T-helper 2 cell treated with Interferon-gamma antibody and Interleukin-4, amounts not matched to agents 100 ng/mL and 5 ng/mL, for 36 hours (primary cell): ENCODE measurements at regions not wholly inside any gene's neighbourhood (a gene's known extent, or its start where the extent isn't known, plus 50 kb on each side); places are given as distances from the start of the nearest gene placed in this dataset.

ENCODE experiments used
- intact Hi-C: fragments of 100-400 bp; cut with micrococcal nuclease; formaldehyde crosslinking; loops from one replicate; pipeline ENCODE4 v1.15.1; 2023

DNA sequence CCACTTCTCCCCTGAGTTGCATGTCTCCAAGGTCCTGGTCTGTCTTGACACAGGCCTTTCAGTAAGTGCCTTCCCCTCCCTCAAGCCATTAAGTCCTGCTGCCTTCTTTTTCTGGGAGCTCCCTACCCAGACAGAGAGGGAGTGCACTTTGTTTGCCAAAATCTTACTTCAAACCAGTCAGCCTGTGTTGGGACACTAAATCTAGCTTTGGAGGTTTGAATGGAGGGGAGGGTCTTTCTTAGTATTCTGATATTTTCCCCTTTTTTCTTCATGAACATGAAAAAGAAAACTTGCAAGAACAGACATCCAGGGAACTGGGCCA, 170.7 kb upstream of the PMEPA1 start:
- intact Hi-C loops: no loop called here

DNA sequence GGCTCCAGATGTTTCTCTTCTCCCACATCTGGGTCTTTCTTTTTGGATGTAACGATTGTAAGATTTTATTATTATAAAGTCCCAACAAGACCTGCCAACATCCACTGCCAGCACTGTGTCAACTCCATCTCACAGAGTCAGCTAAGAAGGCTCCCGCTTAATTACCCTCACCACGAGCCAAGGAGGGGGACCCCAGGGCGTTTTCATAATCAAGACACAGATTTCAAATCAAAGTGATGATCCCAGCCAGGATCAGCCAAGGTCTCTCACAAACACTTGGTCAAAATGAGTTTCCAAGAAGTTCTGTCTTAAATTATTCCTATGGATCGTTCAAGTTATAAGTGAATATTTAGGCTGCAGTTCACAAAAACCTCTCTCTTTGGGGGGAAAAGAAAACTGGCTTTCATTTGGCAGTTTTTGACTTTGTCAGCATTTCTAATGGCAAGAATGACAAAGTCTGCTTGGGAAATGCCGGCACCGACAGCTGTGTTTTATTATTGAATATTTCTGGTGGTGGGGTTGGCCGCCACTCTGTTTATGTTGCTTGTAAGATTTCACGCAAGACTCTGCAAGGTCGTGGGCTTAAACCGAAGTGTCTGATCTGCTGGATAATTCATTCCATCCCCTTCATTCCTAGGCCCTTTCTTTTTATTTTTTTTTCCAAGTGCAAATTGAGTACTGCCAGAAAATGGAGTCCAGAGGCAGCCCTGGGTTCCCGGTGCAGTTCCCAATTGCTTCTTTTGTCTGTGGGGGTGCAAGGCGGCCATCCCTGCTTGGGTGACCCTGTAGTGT, 170.2 kb upstream of the PMEPA1 start:
- intact Hi-C loops: no loop called here

DNA sequence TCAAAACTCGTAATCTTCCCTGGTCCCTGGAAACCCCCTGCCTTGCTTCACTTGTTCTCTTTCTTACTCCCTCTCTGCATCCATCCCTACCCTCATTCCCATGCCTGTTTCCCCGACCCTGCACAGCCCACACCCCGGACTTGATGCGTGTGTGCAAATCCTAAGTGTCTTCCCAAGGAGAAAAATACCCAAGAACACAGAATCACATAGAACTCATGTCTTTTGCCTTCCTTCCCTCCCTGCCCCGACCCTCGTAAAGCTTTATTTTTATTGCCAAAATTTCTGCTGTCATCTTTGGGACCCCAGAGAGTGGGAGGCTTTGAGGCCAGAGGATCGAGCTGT, 169.6 kb upstream of the PMEPA1 start:
- intact Hi-C loops: no loop called here

DNA sequence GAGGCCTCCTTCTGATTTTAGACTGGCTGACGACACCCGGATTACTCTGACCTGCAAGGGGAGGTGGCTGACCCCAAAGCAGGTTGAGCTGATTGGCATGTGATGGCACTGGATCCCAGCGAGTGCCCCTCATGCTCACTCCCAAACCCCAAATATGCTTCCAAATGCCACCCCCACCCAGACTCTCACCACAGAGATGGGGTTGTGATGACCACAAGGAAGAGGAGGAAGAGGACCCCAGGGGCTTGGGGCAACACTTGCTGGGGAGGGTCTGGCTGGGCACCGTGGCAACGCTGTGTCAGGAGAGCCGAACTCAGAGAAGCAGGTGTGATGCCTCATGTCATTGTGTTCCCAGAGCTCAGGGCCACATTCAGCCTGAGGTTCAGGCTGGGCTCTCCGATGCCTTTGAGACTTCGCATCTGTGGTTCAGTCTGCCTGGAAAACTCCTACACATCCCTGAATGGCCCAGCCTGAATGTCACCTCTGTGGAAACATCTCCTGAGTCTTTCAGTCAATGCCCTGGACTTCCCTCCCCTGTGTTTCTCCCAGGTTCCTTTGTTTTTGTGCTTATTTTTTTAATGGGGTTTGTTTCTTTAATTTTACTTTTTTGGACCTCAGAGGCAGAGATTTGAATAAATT, 169.1 kb upstream of the PMEPA1 start:
- intact Hi-C loops: no loop called here

DNA sequence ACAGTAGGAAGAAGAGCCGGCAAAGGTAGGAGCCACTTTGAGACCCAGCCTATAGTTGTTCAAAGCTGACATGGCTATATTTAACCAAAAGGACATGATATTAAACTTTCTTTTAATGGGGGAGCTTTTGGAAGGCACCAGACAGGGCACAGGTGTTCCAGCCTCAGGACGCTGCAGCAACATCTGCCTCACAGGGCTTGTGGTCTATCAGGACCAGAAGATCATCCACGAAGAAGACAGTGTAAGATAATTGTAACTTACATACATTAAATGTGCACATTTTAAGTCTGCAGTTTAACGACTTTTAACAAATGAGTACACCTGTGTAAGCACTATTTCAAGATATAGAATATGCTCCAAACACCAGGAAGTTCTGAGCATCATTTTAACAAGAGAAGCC, 168.2 kb upstream of the PMEPA1 start:
- intact Hi-C loops: no loop called here

DNA sequence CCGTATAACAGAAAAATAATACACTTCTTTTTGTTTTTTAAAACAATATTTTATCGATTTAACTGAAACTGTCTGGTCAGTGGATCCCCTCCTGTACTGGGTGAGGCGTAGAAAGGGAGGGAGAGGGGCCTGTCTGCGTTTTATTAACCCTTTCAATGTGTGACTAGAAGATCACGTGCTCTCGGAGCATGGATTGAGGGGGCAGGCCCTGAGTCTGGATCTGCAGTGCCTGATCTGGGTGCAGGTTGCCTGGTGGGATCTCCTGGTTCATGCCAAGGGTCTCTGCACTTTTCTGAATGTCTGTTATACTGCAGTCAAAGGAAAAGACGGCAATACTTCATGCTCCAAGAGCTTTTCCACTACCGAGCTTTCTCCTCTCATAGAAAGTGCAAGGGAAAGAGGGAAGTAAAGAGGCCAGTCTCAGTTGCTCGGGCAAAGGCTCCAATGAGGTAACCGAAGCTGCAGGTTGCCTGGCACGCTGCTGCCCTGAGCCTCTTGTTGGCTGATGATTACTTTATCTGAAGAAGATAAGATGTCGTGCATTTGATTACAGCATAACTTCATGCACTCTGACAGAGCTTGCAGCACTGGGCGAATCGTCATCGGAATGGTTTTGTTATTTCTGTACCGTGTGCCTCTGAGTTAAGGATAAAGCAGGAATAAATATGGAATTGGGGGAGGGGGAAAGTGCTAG, 167.5 kb upstream of the PMEPA1 start:
- intact Hi-C loops: no loop called here

DNA sequence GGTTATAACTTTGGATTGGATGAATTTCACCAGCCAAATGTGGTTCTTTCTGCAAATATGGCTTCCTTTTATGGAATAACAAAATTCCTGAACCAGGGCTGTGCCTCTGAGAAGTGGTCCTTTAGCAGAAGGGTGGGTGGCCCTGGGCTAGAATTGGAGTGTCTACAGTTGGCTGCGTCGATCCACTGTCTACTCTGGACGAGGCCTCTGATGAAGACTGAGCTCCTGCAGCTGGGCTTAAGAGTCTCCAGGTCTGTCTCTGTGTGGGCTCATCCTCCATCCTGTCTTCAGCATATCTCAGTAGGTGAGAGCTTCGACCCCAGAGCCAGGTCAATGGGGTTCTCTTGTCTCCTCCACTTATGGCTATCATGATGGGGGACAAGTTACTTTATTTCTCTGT, 166.3 kb upstream of the PMEPA1 start:
- intact Hi-C loops: no loop called here

DNA sequence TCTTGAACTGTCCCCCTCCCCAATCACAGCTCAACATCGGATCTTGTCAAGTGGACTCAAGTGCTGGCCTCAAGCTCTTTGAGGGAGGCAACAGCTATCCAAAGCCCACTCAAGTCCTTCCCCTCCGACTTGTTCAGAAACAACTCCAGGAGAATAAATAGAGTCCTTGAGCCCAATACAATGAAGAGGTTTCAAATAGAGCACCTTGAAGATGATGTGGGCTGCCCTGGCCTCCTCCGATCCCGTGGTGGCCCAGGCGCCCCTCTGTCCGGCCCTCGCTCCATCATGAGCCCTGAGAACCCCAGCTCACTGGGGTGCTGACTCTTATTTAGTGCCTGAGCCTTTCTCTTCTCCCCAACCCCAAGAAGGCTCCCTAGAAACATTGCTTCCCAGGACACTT, 164.3 kb upstream of the PMEPA1 start:
- intact Hi-C loops: no loop called here

DNA sequence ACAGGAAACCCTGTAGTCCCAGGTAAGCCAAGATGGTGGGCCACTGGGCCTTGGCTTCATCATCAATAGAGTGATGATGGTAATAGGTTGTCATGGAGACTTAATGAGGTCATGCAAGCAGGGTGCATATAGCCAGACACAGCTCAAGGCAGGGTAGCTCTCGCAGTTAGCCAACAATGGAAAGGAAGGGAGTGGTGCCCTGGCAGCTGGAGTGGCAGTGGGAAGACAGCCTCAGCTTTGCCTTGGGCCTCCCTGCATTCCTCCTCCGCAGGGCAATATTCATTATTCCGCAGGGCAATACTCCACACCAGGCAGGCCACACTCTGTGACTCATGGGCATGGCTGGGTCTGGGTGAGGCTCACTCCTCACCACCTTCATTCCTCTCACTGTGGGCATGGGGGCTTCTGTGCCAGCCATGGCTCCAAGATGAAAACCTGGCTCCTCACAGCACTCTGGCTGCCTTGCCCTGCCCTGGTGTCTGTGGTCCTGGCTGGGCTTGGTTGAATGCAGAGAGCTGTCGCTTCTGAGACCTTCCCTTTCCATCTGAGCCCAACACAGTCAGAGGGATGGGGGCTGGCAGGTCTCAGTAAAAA, 163.1 kb upstream of the PMEPA1 start:
- intact Hi-C loops: no loop called here

DNA sequence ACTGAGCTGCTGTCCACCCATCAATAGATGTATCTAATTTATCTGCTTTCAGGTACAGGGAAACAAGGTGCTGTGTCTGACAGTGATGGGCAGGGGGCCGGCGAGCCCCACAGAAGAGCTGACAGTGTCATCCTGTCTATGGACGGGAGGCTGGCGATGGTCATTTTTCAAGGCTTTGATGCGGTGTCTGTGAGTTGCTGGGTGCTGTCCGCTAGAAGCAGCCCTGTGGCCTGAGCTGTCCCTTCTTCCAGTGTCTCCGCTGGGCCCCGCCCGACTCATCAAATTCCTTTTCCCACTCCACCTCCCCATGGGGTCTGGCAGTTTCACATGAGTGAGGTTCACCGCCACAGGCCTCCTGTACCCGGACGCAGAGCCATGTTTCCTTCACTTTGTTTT, 161.4 kb upstream of the PMEPA1 start:
- intact Hi-C loops: no loop called here

DNA sequence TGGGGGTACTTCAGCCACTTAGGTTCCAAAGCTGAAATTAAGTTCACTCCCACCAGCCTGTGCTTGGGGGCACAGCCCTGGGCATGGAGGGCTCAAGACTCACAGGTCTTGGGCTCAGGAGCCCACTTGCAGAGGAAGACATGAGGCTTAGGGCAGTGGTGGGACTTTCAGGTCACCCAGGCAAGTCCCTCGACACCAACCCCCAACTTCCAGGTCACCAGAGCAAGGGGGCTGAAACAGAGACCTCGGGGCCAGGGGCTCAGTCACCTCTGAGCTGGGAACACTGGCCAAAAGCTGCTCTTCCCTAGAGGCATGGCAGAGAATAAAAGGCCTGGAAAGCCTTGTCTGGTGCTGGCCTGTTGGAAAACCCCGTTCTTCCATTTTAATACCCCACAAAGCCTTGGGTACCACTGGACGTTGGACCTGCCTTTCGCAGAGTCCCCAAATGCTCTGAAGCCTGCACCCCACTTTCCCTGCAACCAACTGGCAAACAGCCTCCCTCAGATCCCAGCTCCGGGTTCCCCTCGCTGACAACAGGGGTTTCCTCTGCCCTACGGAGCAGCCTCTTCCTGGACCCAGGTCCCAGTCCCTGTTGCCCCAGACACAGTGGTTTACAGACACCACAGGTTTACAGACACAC, 160.9 kb upstream of the PMEPA1 start:
- intact Hi-C loops: no loop called here

DNA sequence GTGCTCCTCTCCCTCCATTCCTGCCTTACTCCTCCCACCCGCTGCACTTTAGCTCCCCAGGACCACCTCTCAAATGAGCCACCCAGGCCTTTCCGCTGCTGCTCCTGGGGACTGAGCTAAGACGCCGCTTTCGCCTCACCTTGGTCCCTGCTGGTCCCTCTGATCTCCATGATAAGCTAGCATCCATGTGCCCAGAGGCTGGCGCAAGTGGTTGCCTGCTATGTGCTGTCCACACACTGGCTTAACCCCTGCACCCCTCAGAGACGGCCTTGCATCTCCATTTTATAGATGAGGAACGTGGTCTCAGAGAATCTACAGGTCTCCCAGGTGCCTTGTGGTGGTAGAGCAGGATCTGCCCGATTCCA, 160.1 kb upstream of the PMEPA1 start:
- intact Hi-C loops: no loop called here

DNA sequence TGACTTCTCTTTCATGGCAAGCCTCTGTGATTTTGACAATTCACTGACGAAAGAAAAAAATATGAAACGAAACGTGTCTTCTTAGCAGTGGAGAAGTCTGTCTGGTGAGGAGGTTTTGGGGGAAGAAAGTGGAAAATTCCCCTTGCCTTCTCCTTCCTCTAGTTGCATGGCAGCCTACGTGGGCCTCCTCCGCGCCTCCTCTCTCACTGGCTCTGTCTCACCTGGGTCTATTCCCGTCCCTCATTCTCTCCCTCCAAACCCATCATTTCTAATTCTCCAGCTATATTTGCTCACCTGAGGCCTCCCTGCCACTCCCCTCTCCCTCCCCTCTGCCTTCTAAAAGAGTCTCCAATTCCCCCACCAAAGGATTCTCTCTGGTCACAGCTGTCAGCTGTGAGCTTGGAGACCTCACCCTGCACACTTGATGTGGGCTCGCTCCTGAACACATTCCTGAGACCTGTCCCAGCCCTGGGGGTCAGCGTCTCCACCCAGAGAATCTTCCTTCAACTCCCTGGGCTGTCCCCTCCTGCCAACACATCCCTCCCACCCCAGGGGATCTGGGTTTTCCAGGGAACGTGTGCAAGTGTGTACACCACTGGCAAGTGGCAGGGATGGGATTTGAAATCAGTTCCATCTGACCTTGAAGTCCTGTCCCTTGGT, 159.6 kb upstream of the PMEPA1 start:
- intact Hi-C loops: no loop called here

DNA sequence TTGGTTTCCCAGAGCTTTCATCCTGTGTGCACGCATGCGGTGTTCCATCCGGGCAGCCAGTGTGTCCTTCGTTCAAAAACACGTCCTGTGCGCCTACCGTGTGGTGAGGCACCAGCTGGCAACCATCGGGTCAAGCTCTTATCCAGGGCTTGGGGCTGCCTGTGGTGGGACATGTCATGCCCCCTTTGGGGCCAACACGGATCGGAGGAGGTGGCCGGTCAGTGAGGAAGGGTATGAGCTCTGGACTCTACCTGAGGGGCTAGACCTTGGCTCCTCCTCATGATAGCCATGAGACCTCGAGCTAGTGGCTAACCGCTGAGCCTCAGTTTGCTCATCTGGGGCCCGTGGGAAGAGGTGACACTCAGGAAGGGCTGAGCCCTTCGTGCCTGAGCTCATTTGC, 158.5 kb upstream of the PMEPA1 start:
- intact Hi-C loops: no loop called here

DNA sequence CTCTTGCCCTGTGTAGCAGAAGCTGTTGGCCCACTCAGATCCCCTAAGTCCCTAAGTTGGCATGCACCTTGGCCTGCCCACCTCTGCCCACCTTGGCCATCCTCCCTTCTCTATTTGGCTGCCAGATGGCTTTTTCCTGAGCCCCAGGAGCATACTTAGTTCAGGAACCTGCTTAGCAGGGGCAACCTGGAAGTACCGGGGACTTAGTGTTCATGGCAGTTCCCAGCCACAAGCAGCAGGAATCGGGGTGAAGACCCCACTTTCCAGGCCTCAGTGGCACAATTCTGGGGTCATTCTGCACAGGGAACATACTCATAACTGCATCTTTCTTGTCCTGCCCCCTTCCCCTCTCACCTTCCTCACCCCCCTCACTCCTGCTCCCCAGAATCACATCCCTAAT, 158.0 kb upstream of the PMEPA1 start:
- intact Hi-C loops: no loop called here

DNA sequence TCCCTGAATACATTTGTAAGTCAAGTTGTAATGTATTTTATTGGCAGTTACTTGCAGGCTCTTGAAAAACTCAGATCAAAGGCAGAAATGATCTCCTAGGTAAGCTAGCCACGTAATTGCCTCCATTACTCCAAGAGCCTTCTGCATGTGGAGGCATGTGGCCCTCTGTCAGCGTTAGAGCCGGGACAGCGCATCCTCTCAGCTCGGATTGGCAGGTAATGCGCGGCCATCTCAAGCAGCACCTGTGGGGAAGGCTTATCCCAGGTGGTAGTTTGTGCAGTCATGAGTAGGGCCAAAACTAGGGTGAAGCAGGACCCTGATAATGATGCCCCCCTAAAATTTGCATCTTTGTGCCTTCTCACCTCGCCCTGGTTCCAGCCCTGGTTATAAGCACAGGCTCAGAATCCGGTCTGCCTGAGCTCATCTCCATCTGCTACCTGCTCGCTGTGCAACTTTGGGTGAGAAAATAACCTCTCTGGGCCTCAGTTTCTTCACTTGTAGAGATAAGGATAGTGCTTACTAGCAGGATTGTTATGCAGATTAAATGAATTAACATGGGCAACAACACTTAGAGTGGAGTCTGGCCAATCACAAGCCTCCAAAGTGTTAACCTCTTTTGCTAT, 157.5 kb upstream of the PMEPA1 start:
- intact Hi-C loops: no loop called here

DNA sequence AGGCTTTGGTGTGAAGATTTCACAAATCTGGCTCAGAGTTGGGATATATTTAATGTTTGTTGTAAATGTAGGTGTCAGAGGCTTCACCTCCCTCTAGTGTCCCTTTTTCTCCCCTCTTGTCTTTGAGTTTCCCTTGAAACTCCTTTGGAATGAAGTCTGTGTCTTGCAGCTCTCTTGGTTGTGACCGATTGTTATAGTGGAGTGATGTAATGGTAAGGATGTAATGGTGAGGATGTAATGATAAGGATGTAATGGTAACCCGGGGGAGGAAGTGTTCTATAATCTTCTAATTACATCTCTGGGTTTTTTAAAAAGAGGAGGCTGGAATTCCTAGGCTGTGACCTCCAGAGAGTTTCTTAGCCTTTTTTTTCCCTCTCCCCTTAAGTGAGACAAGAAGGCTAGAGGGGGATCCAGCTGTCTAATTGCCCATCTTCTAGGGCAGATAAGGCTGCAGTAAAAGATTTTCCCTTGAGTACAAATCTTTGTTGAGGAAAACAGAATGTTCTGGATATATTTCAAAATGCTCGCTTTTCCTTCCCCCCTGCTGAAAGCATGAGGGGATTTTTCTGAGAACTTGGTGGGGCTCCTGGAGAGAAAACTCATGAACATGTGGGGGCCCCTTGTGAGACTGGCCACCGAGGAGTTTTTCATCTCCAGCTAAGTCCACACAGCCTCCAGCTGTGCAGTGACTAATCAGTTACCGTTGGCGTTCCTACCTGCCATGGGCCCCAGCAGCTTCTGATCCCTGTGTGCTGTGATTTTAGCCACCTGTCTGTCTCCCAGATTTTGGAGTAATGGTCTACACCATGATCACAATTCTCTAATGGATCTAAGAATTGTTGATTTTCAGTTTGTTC, 156.7 kb upstream of the PMEPA1 start:
- intact Hi-C loops: no loop called here

DNA sequence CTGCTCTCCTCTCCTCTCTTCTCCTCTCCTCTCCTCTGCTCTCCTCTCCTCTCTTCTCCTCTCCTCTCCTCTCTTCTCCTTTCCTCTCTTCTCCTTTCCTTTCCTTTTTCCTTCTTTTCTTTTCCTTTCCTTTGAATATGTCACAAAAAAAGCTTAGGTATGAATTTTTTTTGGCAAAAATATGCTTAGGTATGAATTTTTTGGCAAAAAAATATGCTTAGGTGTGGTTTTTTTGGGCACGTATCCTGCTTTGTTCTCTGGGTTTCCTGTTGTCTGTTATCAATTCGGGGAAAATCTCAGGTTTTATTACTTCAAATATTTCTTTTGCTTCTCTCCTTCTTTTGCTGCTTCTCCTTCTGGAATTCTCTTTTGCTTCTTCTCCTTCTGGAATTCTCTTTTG, 155.5 kb upstream of the PMEPA1 start:
- intact Hi-C loops: no loop called here

DNA sequence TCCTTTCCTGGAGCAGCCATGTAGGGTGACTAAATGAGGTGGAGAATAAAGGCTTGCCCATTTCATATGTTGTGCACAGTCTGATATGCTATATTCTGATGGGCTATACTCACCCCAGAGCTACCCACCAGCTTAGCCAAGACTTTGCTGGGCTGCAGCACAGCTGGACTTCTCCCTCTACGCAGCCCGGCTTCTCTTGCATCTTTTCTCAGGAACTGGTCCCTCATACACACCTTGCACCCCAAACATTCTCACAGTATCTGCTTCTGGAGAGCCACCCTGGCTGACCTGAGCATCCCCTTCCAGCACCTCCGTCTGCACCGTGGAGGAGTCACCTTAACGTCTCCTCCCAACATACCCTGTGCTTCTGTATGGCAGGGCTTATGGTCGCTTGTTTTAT, 150.8 kb upstream of the PMEPA1 start:
- intact Hi-C loops: no loop called here

DNA sequence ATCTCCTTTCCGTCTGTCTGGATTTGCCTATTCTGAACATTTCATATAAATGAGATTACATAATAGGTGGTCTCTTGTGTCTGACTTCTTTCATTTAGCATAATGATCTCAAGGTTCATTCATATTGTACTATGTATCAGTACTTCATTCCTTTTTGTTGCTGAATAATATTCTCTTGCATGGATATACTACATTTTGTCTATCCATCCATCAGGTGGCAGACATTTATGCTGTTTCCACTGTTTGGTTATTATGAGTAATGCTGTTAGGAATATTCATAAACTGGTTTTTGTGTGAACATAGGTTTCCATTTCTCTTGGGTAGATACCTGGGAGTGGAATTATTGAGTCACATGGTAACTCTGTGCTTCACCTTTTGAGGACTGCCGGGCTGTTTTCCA, 148.2 kb upstream of the PMEPA1 start:
- intact Hi-C loops: no loop called here
